ENCODE measurements at regions not wholly inside any gene's neighbourhood (a gene's known extent, or its start where the extent isn't known, plus 50 kb on each side); places are given as distances from the start of the nearest gene placed in this dataset.
"Not testable (repeated sequence)": the region's sequence is repeated elsewhere in the genome, so short reads cannot be mapped to it uniquely, and the experiment has no call there.

- ChIA-PET CTCF (interaction anchor here (1.1 kb wide), 1 partner anchor 178 kb away, joined by 4 read pairs; no protein-coding TSS in a partner anchor), POLR2A (no interaction called here)
- Mint-ChIP-seq H3K4me1 (no peaks in the 10 kb centered on the region), H3K9me3 (no peaks in the 10 kb centered on the region), H3K4me3 (no peak overlapping the region), H3K36me3 (ENCODE audit: low read depth) (no peaks in the 10 kb centered on the region), H3K27me3 (no peaks in the 10 kb centered on the region), H3K27ac (no peak overlapping the region)
- DNase-seq: no peak
Observed at GRCh38 chr5:72656331-72656730, 149.1 kb upstream of the ZNF366 start.

GRCh38 chr5:72654231-72654630 is 147.0 kb upstream of the ZNF366 start:
- POLR2A ChIA-PET: no interaction called here
- Mint-ChIP-seq H3K9me3 (no peaks in the 10 kb centered on the region), H3K4me1 (no peaks in the 10 kb centered on the region), H3K27ac (no peak overlapping the region), H3K36me3 (ENCODE audit: low read depth) (no peaks in the 10 kb centered on the region), H3K4me3 (no peak overlapping the region), H3K27me3 (no peaks in the 10 kb centered on the region)
- DNase-seq: no peak
- CTCF ChIA-PET: interaction anchor here (0.6 to 2.2 kb wide), 2 partner anchors 11 to 279 kb away, joined by 3 to 5 read pairs; no protein-coding TSS in a partner anchor

GRCh38 chr5:72653586-72653985 is 146.4 kb upstream of the ZNF366 start:
- no peak overlapping the region for H3K4me3 Mint-ChIP-seq
- H3K9me3 Mint-ChIP-seq: no peaks in the 10 kb centered on the region
- POLR2A ChIA-PET: no interaction called here

GRCh38 chr5:72651779-72652178 is 144.6 kb upstream of the ZNF366 start:
- no peaks in the 10 kb centered on the region for H3K27me3 Mint-ChIP-seq
- H3K4me1 Mint-ChIP-seq: no peaks in the 10 kb centered on the region
- no peak for DNase-seq
- no peaks in the 10 kb centered on the region for H3K9me3 Mint-ChIP-seq
- POLR2A ChIA-PET: no interaction called here
- H3K4me3 Mint-ChIP-seq: no peak overlapping the region
- H3K27ac Mint-ChIP-seq: no peak overlapping the region
- CTCF ChIA-PET: no interaction called here
- no peaks in the 10 kb centered on the region for H3K36me3 Mint-ChIP-seq (ENCODE audit: low read depth)

More at GRCh38 chr5:72653586-72653985, 146.4 kb upstream of the ZNF366 start:
- Mint-ChIP-seq H3K27ac (no peak overlapping the region), H3K4me1 (no peaks in the 10 kb centered on the region), H3K36me3 (ENCODE audit: low read depth) (no peaks in the 10 kb centered on the region), H3K27me3 (no peaks in the 10 kb centered on the region)
- DNase-seq: no peak
- CTCF ChIA-PET: interaction anchor here (2.2 kb wide), 1 partner anchor 10 kb away, joined by 5 read pairs; no protein-coding TSS in a partner anchor

- POLR2A ChIA-PET: no interaction called here
- H3K36me3 Mint-ChIP-seq (ENCODE audit: low read depth): no peaks in the 10 kb centered on the region
- CTCF ChIA-PET: no interaction called here
Observed at GRCh38 chr5:72651109-72651508, 143.9 kb upstream of the ZNF366 start.

GRCh38 chr5:72649449-72649848 is 142.2 kb upstream of the ZNF366 start:
- CTCF ChIA-PET: no interaction called here
- Mint-ChIP-seq H3K4me3 (no peak overlapping the region), H3K27me3 (no peaks in the 10 kb centered on the region), H3K9me3 (no peaks in the 10 kb centered on the region), H3K36me3 (ENCODE audit: low read depth) (no peaks in the 10 kb centered on the region), H3K27ac (no peak overlapping the region), H3K4me1 (no peaks in the 10 kb centered on the region)
- DNase-seq: no peak
- POLR2A ChIA-PET: no interaction called here

More at GRCh38 chr5:72651109-72651508, 143.9 kb upstream of the ZNF366 start:
- Mint-ChIP-seq H3K27ac (no peak overlapping the region), H3K4me1 (no peaks in the 10 kb centered on the region), H3K4me3 (no peak overlapping the region), H3K9me3 (no peaks in the 10 kb centered on the region), H3K27me3 (no peaks in the 10 kb centered on the region)
- DNase-seq: no peak

- Mint-ChIP-seq H3K27ac (no peak overlapping the region), H3K9me3 (no peaks in the 10 kb centered on the region), H3K4me1 (no peaks in the 10 kb centered on the region), H3K4me3 (no peak overlapping the region), H3K36me3 (ENCODE audit: low read depth) (no peaks in the 10 kb centered on the region), H3K27me3 (no peaks in the 10 kb centered on the region)
- CTCF ChIA-PET: no interaction called here
- no peak for DNase-seq
- POLR2A ChIA-PET: no interaction called here
Observed at GRCh38 chr5:72648480-72648879, 141.3 kb upstream of the ZNF366 start.

- Mint-ChIP-seq H3K9me3 (no peaks in the 10 kb centered on the region), H3K27ac (no peak overlapping the region), H3K27me3 (no peaks in the 10 kb centered on the region), H3K4me1 (no peaks in the 10 kb centered on the region), H3K36me3 (ENCODE audit: low read depth) (no peaks in the 10 kb centered on the region), H3K4me3 (no peak overlapping the region)
- POLR2A ChIA-PET: no interaction called here
- CTCF ChIA-PET: no interaction called here
- no peak for DNase-seq
Observed at GRCh38 chr5:72647806-72648205, 140.6 kb upstream of the ZNF366 start.

GRCh38 chr5:72646246-72646866 is 139.1 kb upstream of the ZNF366 start:
- Mint-ChIP-seq H3K4me3 (no peak overlapping the region), H3K4me1 (no peaks in the 10 kb centered on the region), H3K27ac (no peak overlapping the region), H3K9me3 (no peaks in the 10 kb centered on the region), H3K36me3 (ENCODE audit: low read depth) (no peaks in the 10 kb centered on the region), H3K27me3 (no peaks in the 10 kb centered on the region)
- POLR2A ChIA-PET: no interaction called here
- no peak for DNase-seq
- CTCF ChIA-PET: no interaction called here

GRCh38 chr5:72645064-72645846 is 138.0 kb upstream of the ZNF366 start:
- POLR2A ChIA-PET: no interaction called here
- DNase-seq: no peak
- CTCF ChIA-PET: interaction anchor here (0.5 to 0.6 kb wide), 2 partner anchors 351 to 356 kb away, joined by 3 to 4 read pairs; no protein-coding TSS in a partner anchor
- Mint-ChIP-seq H3K27me3 (no peaks in the 10 kb centered on the region), H3K4me3 (no peak overlapping the region), H3K36me3 (ENCODE audit: low read depth) (no peaks in the 10 kb centered on the region), H3K9me3 (no peaks in the 10 kb centered on the region), H3K27ac (no peak overlapping the region), H3K4me1 (no peaks in the 10 kb centered on the region)

GRCh38 chr5:72644296-72644695 is 137.1 kb upstream of the ZNF366 start:
- no peaks in the 10 kb centered on the region for H3K4me1 Mint-ChIP-seq
- no peak for DNase-seq
- ChIA-PET POLR2A (no interaction called here), CTCF (interaction anchor here (1.3 kb wide), 1 partner anchor 10 kb away, joined by 5 read pairs; no protein-coding TSS in a partner anchor)
- no peaks in the 10 kb centered on the region for H3K27me3 Mint-ChIP-seq
- no peaks in the 10 kb centered on the region for H3K9me3 Mint-ChIP-seq
- H3K27ac Mint-ChIP-seq: no peak overlapping the region
- no peaks in the 10 kb centered on the region for H3K36me3 Mint-ChIP-seq (ENCODE audit: low read depth)
- no peak overlapping the region for H3K4me3 Mint-ChIP-seq

GRCh38 chr5:72641164-72641563 is 134.0 kb upstream of the ZNF366 start:
- no peaks in the 10 kb centered on the region for H3K36me3 Mint-ChIP-seq (ENCODE audit: low read depth)
- no peak for DNase-seq
- no peaks in the 10 kb centered on the region for H3K4me1 Mint-ChIP-seq
- POLR2A ChIA-PET: no interaction called here
- no peak overlapping the region for H3K27ac Mint-ChIP-seq
- H3K9me3 Mint-ChIP-seq: no peaks in the 10 kb centered on the region
- CTCF ChIA-PET: no interaction called here
- no peak overlapping the region for H3K4me3 Mint-ChIP-seq
- no peaks in the 10 kb centered on the region for H3K27me3 Mint-ChIP-seq

GRCh38 chr5:72637058-72637457 is 129.8 kb upstream of the ZNF366 start:
- peaks cover 3% of the 10 kb centered on the region for H3K27me3 Mint-ChIP-seq
- POLR2A ChIA-PET: no interaction called here
- H3K4me1 Mint-ChIP-seq: no peaks in the 10 kb centered on the region
- no peak overlapping the region for H3K27ac Mint-ChIP-seq
- DNase-seq: no peak
- H3K36me3 Mint-ChIP-seq (ENCODE audit: low read depth): no peaks in the 10 kb centered on the region
- no peak overlapping the region for H3K4me3 Mint-ChIP-seq
- no peaks in the 10 kb centered on the region for H3K9me3 Mint-ChIP-seq
- CTCF ChIA-PET: no interaction called here

- DNase-seq; POLR2A ChIA-PET; H3K27me3 Mint-ChIP-seq; H3K27ac Mint-ChIP-seq; H3K36me3 Mint-ChIP-seq (ENCODE audit: low read depth); H3K4me3 Mint-ChIP-seq; H3K4me1 Mint-ChIP-seq; H3K9me3 Mint-ChIP-seq; CTCF ChIA-PET: not testable (repeated sequence)
Observed at GRCh38 chr5:72636565-72636964, 129.4 kb upstream of the ZNF366 start.

All from activated CD4-positive, alpha-beta T cell treated with anti-CD3 and anti-CD28 coated beads, Interleukin-2, amount 10 ng/mL, durations not matched to agents 7 days and 5 days (primary cell).